Activated CD4-positive, alpha-beta memory T cell treated with anti-CD3 and anti-CD28 coated beads for 36 hours (primary cell): ENCODE measurements at regions not wholly inside any gene's neighbourhood (a gene's known extent, or its start where the extent isn't known, plus 50 kb on each side); places are given as distances from the start of the nearest gene placed in this dataset.
"Not testable (repeated sequence)": the region's sequence is repeated elsewhere in the genome, so short reads cannot be mapped to it uniquely, and the experiment has no call there.

Experiments used
- CTCF ChIA-PET: fragments of 350-600 bp; sonication (Branson Sonifier 250); formaldehyde crosslinking; loops from one replicate; lab custom pipeline; 2021; ENCODE audit warnings: antibody characterized with exemption, inconsistent platforms; lab: Charles Lee
- POLR2A ChIA-PET: fragments of 350-600 bp; sonication (Branson Sonifier 250); formaldehyde crosslinking; loops from one replicate; lab custom pipeline; 2021; ENCODE audit warnings: antibody characterized with exemption; lab: Charles Lee
- DNase-seq: peaks from one replicate; pipeline ENCODE4 v3.0.0-alpha.2; 2020
- H3K27ac Mint-ChIP-seq: one replicate; pipeline ENCODE4 v1.8.0; 2021; ENCODE audit warnings: mixed read lengths
- H3K27me3 Mint-ChIP-seq: one replicate; pipeline ENCODE4 v1.8.0; 2021; ENCODE audit warnings: mixed read lengths
- H3K36me3 Mint-ChIP-seq: one replicate; pipeline ENCODE4 v1.8.0; 2021; ENCODE audit warnings: mixed read lengths
- H3K4me1 Mint-ChIP-seq: one replicate; pipeline ENCODE4 v1.8.0; 2021; ENCODE audit warnings: low read depth, mixed read lengths
- H3K4me3 Mint-ChIP-seq: one replicate; pipeline ENCODE4 v1.8.0; 2021; ENCODE audit warnings: mild to moderate bottlenecking, mixed read lengths
- H3K9me3 Mint-ChIP-seq: one replicate; pipeline ENCODE4 v1.8.0; 2021; ENCODE audit warnings: mixed read lengths
- intact Hi-C: fragments of 100-400 bp; cut with micrococcal nuclease; formaldehyde crosslinking; loops from one replicate; pipeline ENCODE4 v1.15.1; 2023

- ChIA-PET CTCF (interaction anchor here (0.7 kb wide), 1 partner anchor 229 kb away, joined by 3 read pairs; no protein-coding TSS in a partner anchor), POLR2A (no interaction called here)
- Mint-ChIP-seq H3K27me3 (no peaks in the 10 kb centered on the region), H3K9me3 (no peaks in the 10 kb centered on the region), H3K4me1 (peaks cover 1% of the 10 kb centered on the region), H3K36me3 (no peaks in the 10 kb centered on the region), H3K27ac (no peak overlapping the region), H3K4me3 (no peak overlapping the region)
- intact Hi-C loops, result no loop called here
- DNase-seq, result no peak
These were observed 143.0 kb upstream of the EGLN3 start for GRCh38 chr14:34093883-34094282.

GRCh38 chr14:34090451-34090850 lies 139.6 kb upstream of the EGLN3 start:
- Mint-ChIP-seq H3K4me3 (no peak overlapping the region), H3K9me3 (peaks cover 3% of the 10 kb centered on the region), H3K4me1 (no peaks in the 10 kb centered on the region), H3K36me3 (no peaks in the 10 kb centered on the region), H3K27ac (no peak overlapping the region), H3K27me3 (no peaks in the 10 kb centered on the region)
- intact Hi-C loops, result no loop called here
- ChIA-PET POLR2A (no interaction called here), CTCF (no interaction called here)
- no peak for DNase-seq

- no peak for DNase-seq
- Mint-ChIP-seq H3K9me3 (peaks cover 3% of the 10 kb centered on the region), H3K27ac (no peak overlapping the region), H3K27me3 (no peaks in the 10 kb centered on the region), H3K36me3 (no peaks in the 10 kb centered on the region), H3K4me3 (no peak overlapping the region), H3K4me1 (no peaks in the 10 kb centered on the region)
- intact Hi-C loops, result no loop called here
- POLR2A ChIA-PET, result no interaction called here
- CTCF ChIA-PET, result no interaction called here
These were observed 138.0 kb upstream of the EGLN3 start for GRCh38 chr14:34088914-34089313.

GRCh38 chr14:34087571-34087970 lies 136.7 kb upstream of the EGLN3 start:
- Mint-ChIP-seq H3K4me1 (no peaks in the 10 kb centered on the region), H3K27me3 (peaks cover 2% of the 10 kb centered on the region), H3K27ac (no peak overlapping the region), H3K4me3 (no peak overlapping the region), H3K36me3 (no peaks in the 10 kb centered on the region), H3K9me3 (peaks cover 3% of the 10 kb centered on the region)
- intact Hi-C loops, result no loop called here
- ChIA-PET CTCF (no interaction called here), POLR2A (no interaction called here)
- no peak for DNase-seq

GRCh38 chr14:34086223-34086757 lies 135.4 kb upstream of the EGLN3 start:
- peaks cover 3% of the 10 kb centered on the region for H3K9me3 Mint-ChIP-seq
- H3K4me3 Mint-ChIP-seq, result no peak overlapping the region
- ChIA-PET CTCF (no interaction called here), POLR2A (no interaction called here)
- H3K27me3 Mint-ChIP-seq, result peaks cover 2% of the 10 kb centered on the region
- DNase-seq, result no peak
- intact Hi-C loops, result no loop called here
- no peaks in the 10 kb centered on the region for H3K4me1 Mint-ChIP-seq
- no peak overlapping the region for H3K27ac Mint-ChIP-seq
- H3K36me3 Mint-ChIP-seq, result no peaks in the 10 kb centered on the region

GRCh38 chr14:34085695-34086094 lies 134.8 kb upstream of the EGLN3 start:
- H3K27ac Mint-ChIP-seq, result no peak overlapping the region
- peaks cover 2% of the 10 kb centered on the region for H3K27me3 Mint-ChIP-seq
- no peak overlapping the region for H3K4me3 Mint-ChIP-seq
- DNase-seq, result no peak
- peaks cover 3% of the 10 kb centered on the region for H3K9me3 Mint-ChIP-seq
- no peaks in the 10 kb centered on the region for H3K4me1 Mint-ChIP-seq
- ChIA-PET POLR2A (no interaction called here), CTCF (no interaction called here)
- no peaks in the 10 kb centered on the region for H3K36me3 Mint-ChIP-seq
- intact Hi-C loops, result no loop called here

- H3K9me3 Mint-ChIP-seq, result no peaks in the 10 kb centered on the region
- H3K27ac Mint-ChIP-seq, result no peak overlapping the region
- no peaks in the 10 kb centered on the region for H3K36me3 Mint-ChIP-seq
- H3K27me3 Mint-ChIP-seq, result peaks cover 2% of the 10 kb centered on the region
- DNase-seq, result no peak
- ChIA-PET CTCF (no interaction called here), POLR2A (no interaction called here)
- intact Hi-C loops, result no loop called here
- no peak overlapping the region for H3K4me3 Mint-ChIP-seq
- no peaks in the 10 kb centered on the region for H3K4me1 Mint-ChIP-seq
These were observed 130.8 kb upstream of the EGLN3 start for GRCh38 chr14:34081576-34082136.

- Mint-ChIP-seq H3K36me3 (no peaks in the 10 kb centered on the region), H3K4me1 (no peaks in the 10 kb centered on the region), H3K4me3 (no peak overlapping the region), H3K27me3 (peaks cover 2% of the 10 kb centered on the region), H3K9me3 (no peaks in the 10 kb centered on the region), H3K27ac (no peak overlapping the region)
- ChIA-PET CTCF (interaction anchor here (0.7 kb wide), 1 partner anchor 163 kb away, joined by 3 read pairs; no protein-coding TSS in a partner anchor), POLR2A (no interaction called here)
- no peak for DNase-seq
- intact Hi-C loops, result no loop called here
These were observed 130.3 kb upstream of the EGLN3 start for GRCh38 chr14:34081101-34081575.

GRCh38 chr14:34079643-34080042 lies 128.8 kb upstream of the EGLN3 start:
- CTCF ChIA-PET, H3K36me3 Mint-ChIP-seq, POLR2A ChIA-PET, H3K9me3 Mint-ChIP-seq, H3K4me1 Mint-ChIP-seq, H3K27ac Mint-ChIP-seq, intact Hi-C loops, DNase-seq, H3K4me3 Mint-ChIP-seq, H3K27me3 Mint-ChIP-seq: not testable (repeated sequence)

GRCh38 chr14:34078117-34078743 lies 127.4 kb upstream of the EGLN3 start:
- intact Hi-C loops, result no loop called here
- no peak overlapping the region for H3K27ac Mint-ChIP-seq
- no peaks in the 10 kb centered on the region for H3K4me1 Mint-ChIP-seq
- ChIA-PET CTCF (no interaction called here), POLR2A (no interaction called here)
- no peak overlapping the region for H3K4me3 Mint-ChIP-seq
- no peak for DNase-seq
- H3K9me3 Mint-ChIP-seq, result no peaks in the 10 kb centered on the region
- peaks cover 2% of the 10 kb centered on the region for H3K27me3 Mint-ChIP-seq
- H3K36me3 Mint-ChIP-seq, result no peaks in the 10 kb centered on the region

GRCh38 chr14:34075826-34076225 lies 125.0 kb upstream of the EGLN3 start:
- no peak for DNase-seq
- Mint-ChIP-seq H3K27ac (no peak overlapping the region), H3K4me3 (no peak overlapping the region), H3K4me1 (no peaks in the 10 kb centered on the region), H3K27me3 (no peaks in the 10 kb centered on the region), H3K9me3 (peaks cover 11% of the 10 kb centered on the region), H3K36me3 (no peaks in the 10 kb centered on the region)
- ChIA-PET CTCF (no interaction called here), POLR2A (no interaction called here)
- intact Hi-C loops, result no loop called here

GRCh38 chr14:34075042-34075744 lies 124.3 kb upstream of the EGLN3 start:
- POLR2A ChIA-PET, result no interaction called here
- intact Hi-C loops, result no loop called here
- no peaks in the 10 kb centered on the region for H3K27me3 Mint-ChIP-seq
- H3K9me3 Mint-ChIP-seq, result peaks cover 11% of the 10 kb centered on the region
- no peaks in the 10 kb centered on the region for H3K4me1 Mint-ChIP-seq
- H3K4me3 Mint-ChIP-seq, result no peak overlapping the region
- H3K36me3 Mint-ChIP-seq, result no peaks in the 10 kb centered on the region
- DNase-seq, result no peak
- CTCF ChIA-PET, result no interaction called here
- no peak overlapping the region for H3K27ac Mint-ChIP-seq
